K562 (cell line): ENCODE measurements at regions not wholly inside any gene's neighbourhood (a gene's known extent, or its start where the extent isn't known, plus 50 kb on each side); places are given as distances from the start of the nearest gene placed in this dataset.

Source experiments
- ATAC-seq: fragments of 200-7000 bp; cut with Tn5 transposase; 3 replicates; pipeline ENCODE4 v1.9.1; 2020; ENCODE audit warnings: moderate library complexity
- BruUV-seq: library from RNA; stranded (reverse); fragments of 400-500 nt; replicated peaks from 2 replicates; lab custom pipeline; 2021; lab: Mats Ljungman, UMichigan
- CTCF ChIA-PET: fragments of 300-600 bp; formaldehyde crosslinking; extraction: SDS; loops from one replicate; lab custom pipeline; 2021; ENCODE audit warnings: low intra/inter-chr PET ratio; lab: Yijun Ruan, JAX
- POLR2A ChIA-PET: fragments of 300-600, 350-650 bp; sonication (Branson Sonifier 250); formaldehyde crosslinking; extraction: SDS; loops from one replicate; lab custom pipeline; 2021; ENCODE audit warnings: antibody characterized with exemption, inconsistent platforms; lab: Yijun Ruan, JAX
- DNase-seq, 4 experiments: peaks; one replicate each; pipeline versions ENCODE4 v3.0.0 to v3.0.0-alpha.2; 2011 to 2018; ENCODE audit warnings: low spot score in 3 of 4, mixed read lengths in 3 of 4; ENCODE audit errors: extremely low read depth in 1 of 4
- FAIRE-seq: peaks from 2 replicates; lab custom pipeline; 2011; peaks lifted over from hg19 to GRCh38; lab: Jason Lieb, UNC
- H2AFZ ChIP-seq: 2 replicates; pipeline ENCODE4 v1.6.0; 2011; ENCODE audit warnings: low read depth, low read length, control low read depth, inconsistent platforms
- H3K27ac ChIP-seq: fragments of 200-600 bp; 3 replicates; pipeline ENCODE4 v1.8.0; 2011; ENCODE audit warnings: low read depth, mild to moderate bottlenecking, control low read depth, inconsistent platforms, low read length, moderate library complexity, mixed read lengths; ENCODE audit errors: extremely low read depth
- H3K27me3 ChIP-seq, 2 experiments: fragments of 300-600 bp in 1 of 2; 2 replicates in 1 of 2; 3 replicates in 1 of 2; pipeline versions ENCODE4 v1.6.0 to v1.8.0; 2011; ENCODE audit warnings: inconsistent platforms in 2 of 2, low read length in 2 of 2, mild to moderate bottlenecking in 1 of 2, mixed read lengths in 1 of 2, moderate library complexity in 1 of 2; ENCODE audit not compliant: control insufficient read depth in 2 of 2, insufficient read depth in 2 of 2
- H3K36me3 ChIP-seq: fragments of 300-600 bp; 3 replicates; pipeline ENCODE4 v1.8.0; 2011; ENCODE audit warnings: mild to moderate bottlenecking, low read length, inconsistent platforms; ENCODE audit not compliant: control insufficient read depth, insufficient read depth
- H3K4me1 ChIP-seq, 2 experiments: fragments of 200-600 bp in 1 of 2; replicated peaks in 1 of 2; 2 replicates in 1 of 2; 3 replicates in 1 of 2; pipeline versions ENCODE4 v1.5.1 to v1.8.0; 2011; ENCODE audit warnings: inconsistent platforms in 2 of 2, low read length in 2 of 2, mild to moderate bottlenecking in 1 of 2, mixed read lengths in 1 of 2, moderate library complexity in 1 of 2; ENCODE audit not compliant: control insufficient read depth in 2 of 2, insufficient read depth in 2 of 2
- H3K4me2 ChIP-seq: 2 replicates; pipeline ENCODE4 v1.6.1; 2011; ENCODE audit warnings: low read length, control low read depth, inconsistent platforms, mixed read lengths; ENCODE audit not compliant: insufficient read depth
- H3K4me3 ChIP-seq: fragments of 200-600 bp; sonication (generic), shearing (Covaris generic); 2 replicates; pipeline ENCODE4 v1.5.1; 2016; ENCODE audit warnings: control low read depth, inconsistent platforms
- H3K79me2 ChIP-seq: fragments of 200-600 bp; 3 replicates; pipeline ENCODE4 v1.8.0; 2011; ENCODE audit warnings: low read length, inconsistent platforms; ENCODE audit not compliant: control insufficient read depth, insufficient read depth
- H3K9ac ChIP-seq, 2 experiments: 2 replicates each; pipeline versions ENCODE4 v1.6.0 to v1.6.1; 2011; ENCODE audit warnings: low read depth in 2 of 2, low read length in 2 of 2, control low read depth in 1 of 2, inconsistent platforms in 1 of 2, mild to moderate bottlenecking in 1 of 2, mixed read lengths in 1 of 2; ENCODE audit not compliant: insufficient read depth in 1 of 2
- H3K9me1 ChIP-seq: one replicate; pipeline ENCODE4 v1.6.0; 2011; ENCODE audit warnings: inconsistent platforms, mild to moderate bottlenecking, low read length, moderate library complexity; ENCODE audit not compliant: control insufficient read depth, insufficient read depth
- H3K9me3 ChIP-seq: replicated peaks from 2 replicates; pipeline ENCODE4 v1.5.1; 2011; ENCODE audit warnings: low read depth, low read length, inconsistent platforms; ENCODE audit not compliant: control insufficient read depth, insufficient read depth
- H4K20me1 ChIP-seq: replicated peaks from 2 replicates; pipeline ENCODE4 v1.6.1; 2011; ENCODE audit warnings: low read length, inconsistent platforms, mixed read lengths; ENCODE audit not compliant: control insufficient read depth, insufficient read depth
- BRD9 ChIP-seq: fragments of 450-650 bp; IDR thresholded peaks from 2 replicates; pipeline ENCODE4 v1.6.1; 2018; ENCODE audit warnings: low read depth; ENCODE audit not compliant: partially characterized antibody
- CREM ChIP-seq: IDR thresholded peaks from 2 replicates; pipeline ENCODE4 v1.6.1; 2014; ENCODE audit warnings: antibody characterized with exemption, low read depth
- FOXJ3 ChIP-seq: sonication (generic); formaldehyde crosslinking; IDR thresholded peaks from 2 replicates; pipeline ENCODE4 v1.4.0; 2020; ENCODE audit warnings: mild to moderate bottlenecking, missing genetic modification reagents
- IRF2 ChIP-seq: sonication (generic); formaldehyde crosslinking; IDR thresholded peaks from 2 replicates; pipeline ENCODE4 v1.8.1; 2022; ENCODE audit warnings: mild to moderate bottlenecking, missing genetic modification reagents
- MTA2 ChIP-seq: fragments of 450-650 bp; IDR thresholded peaks from 2 replicates; pipeline ENCODE4 v1.6.1; 2016; ENCODE audit warnings: low read depth
- NR2C1 ChIP-seq, 2 experiments: fragments of 450-650 bp; IDR thresholded peaks; 2 replicates each; pipeline ENCODE4 v1.6.1; 2017; ENCODE audit warnings: mild to moderate bottlenecking in 2 of 2, antibody characterized with exemption in 1 of 2, inconsistent platforms in 1 of 2, missing compliant biosample characterization in 1 of 2, missing genetic modification characterization in 1 of 2
- POLR3G ChIP-seq: IDR thresholded peaks from 2 replicates; pipeline ENCODE4 v1.6.1; 2011; ENCODE audit not compliant: insufficient read length, insufficient replicate concordance; ENCODE audit errors: extremely low read depth
- RBM15 ChIP-seq: fragments of 200-400 bp; formaldehyde crosslinking; IDR thresholded peaks from 2 replicates; pipeline ENCODE4 v1.6.1; 2018; ENCODE audit warnings: mild to moderate bottlenecking, low read length, moderate library complexity; ENCODE audit not compliant: insufficient read depth
- RUNX1 ChIP-seq: sonication (generic); IDR thresholded peaks from 2 replicates; pipeline ENCODE4 v1.6.1; 2016; ENCODE audit warnings: antibody characterized with exemption, low read depth
- TEAD2 ChIP-seq: fragments of 450-650 bp; IDR thresholded peaks from 2 replicates; pipeline ENCODE4 v1.6.1; 2016; ENCODE audit warnings: missing genetic modification characterization, control low read depth, missing compliant biosample characterization
- ZBTB1 ChIP-seq: sonication (generic); formaldehyde crosslinking; IDR thresholded peaks from 2 replicates; pipeline ENCODE4 v1.8.1; 2023; ENCODE audit warnings: missing genetic modification reagents, low read depth, mild to moderate bottlenecking, borderline replicate concordance
- ZNF696 ChIP-seq: fragments of 250-450 bp; sonication (Bioruptor Pico); conservative IDR thresholded peaks from 2 replicates; pipeline ENCODE4 v1.4.0; 2020; ENCODE audit warnings: mild to moderate bottlenecking, moderate library complexity
- WGBS: fragments of 100-300 bp; shearing (Covaris generic); methylation state at CpG from one replicate; pipeline ENCODE4 v1.1.6; 2016; ENCODE audit warnings: low coverage, mixed read lengths; ENCODE audit not compliant: insufficient coverage; ENCODE audit errors: missing lambda C conversion rate; 5-methylcytosine and 5-hydroxymethylcytosine counted together
- in situ Hi-C: fragments of 300-500 bp; cut with MboI; formaldehyde crosslinking; loops from 4 replicates; pipeline ENCODE4 v1.15.0; 2018; ENCODE audit warnings: inconsistent platforms, mixed read lengths
- intact Hi-C: fragments of 100-400 bp; cut with micrococcal nuclease; formaldehyde crosslinking; loops from 2 replicates; pipeline ENCODE4 v1.14.2; 2022
- TF ChIP-seq, protein P1 (sequence below): sonication (generic); formaldehyde crosslinking; IDR thresholded peaks from 2 replicates; pipeline ENCODE4 v1.8.1; 2023; ENCODE audit warnings: mild to moderate bottlenecking, missing genetic modification reagents
- TF ChIP-seq, protein P2 (sequence below), 2 experiments: fragments of 450-650 bp; IDR thresholded peaks; 2 replicates each; pipeline ENCODE4 v1.6.1; 2016
- TF ChIP-seq, protein P3 (sequence below), 2 experiments: fragments of 450-650 bp in 1 of 2; sonication (generic) in 1 of 2; formaldehyde crosslinking in 1 of 2; IDR thresholded peaks in 1 of 2; conservative IDR thresholded peaks in 1 of 2; 2 replicates each; pipeline versions ENCODE4 v1.6.1 to v1.8.1; 2016 to 2023; ENCODE audit warnings: mild to moderate bottlenecking in 2 of 2, moderate library complexity in 2 of 2, inconsistent platforms in 1 of 2, missing genetic modification reagents in 1 of 2
- TF ChIP-seq, protein P4 (sequence below): IDR thresholded peaks from 2 replicates; pipeline ENCODE4 v1.6.1; 2012; ENCODE audit warnings: low read depth, low read length, improper control_type of control experiment, borderline replicate concordance

DNA sequence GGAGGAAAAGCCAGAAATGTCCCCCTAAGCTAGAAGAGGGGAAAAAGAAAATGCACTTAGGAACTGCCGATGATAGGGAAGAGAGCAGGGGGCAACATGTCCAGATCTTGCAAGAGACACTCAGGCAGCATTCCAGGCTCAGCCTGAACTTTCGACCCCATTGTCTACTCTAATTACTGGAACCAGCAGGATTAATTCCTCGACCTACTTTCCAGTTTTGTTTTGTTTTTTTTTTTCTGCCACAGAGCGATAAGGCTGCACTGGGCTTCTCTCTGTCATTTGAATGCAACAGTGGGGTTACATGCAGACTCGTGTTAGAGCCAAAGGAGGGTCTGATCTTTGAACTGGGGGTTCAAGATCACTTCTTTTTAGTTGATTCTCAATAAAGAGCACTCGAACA is 68.7 kb upstream of the MED13L start:
- FAIRE-seq (peak; percentile 87), DNase-seq (peak; percentile 39 to 75 (median 56)), ATAC-seq (peak; percentile 85)
- Histone ChIP-seq H3K4me3 (no peak overlapping the region), H3K9me1 (no peaks in the 10 kb centered on the region), H3K36me3 (no peaks in the 10 kb centered on the region), H3K27me3 (no peaks in the 10 kb centered on the region), H3K79me2 (no peaks in the 10 kb centered on the region), H3K9ac (peak overlapping the region; percentile 48 to 62; a peak in 3 of 4 replicates), H2AFZ (peak overlapping the region; percentile 76), H3K4me2 (peak overlapping the region; percentile 65), H3K27ac (peak overlapping the region; percentile 66), H4K20me1 (no peaks in the 10 kb centered on the region), H3K4me1 (peaks cover 0 to 21% of the 10 kb centered on the region in 2 experiments; a peak in 3 of 5 replicates), H3K9me3 (peaks cover 3% of the 10 kb centered on the region)
- 3% methylated on average over 6 of the region's 6 CpGs for WGBS
- ChIA-PET CTCF (no interaction called here), POLR2A (interaction anchor here (0.9 to 1.3 kb wide), 3 partner anchors 28 to 79 kb away, joined by 3 to 4 read pairs (median 3); no protein-coding TSS in a partner anchor)
- intact Hi-C loops = no loop called here
- no TSS peak for BruUV-seq
- in situ Hi-C loops = no loop called here
- TF ChIP-seq ZBTB1 (no peak), RUNX1 (no peak), FOXJ3 (CRISPR knock-in tag) (no peak), TEAD2 (tag) (no peak), CREM (no peak), MTA2 (peak; percentile 56), RBM15 (no peak), BRD9 (peak; percentile 42), NR2C1 (IDR thresholded peaks at IDR 0.05) (peak; percentile 22; the same call in 1 of the 2 replicates), NR2C1 (tag; IDR thresholded peaks at IDR 0.05) (no peak), POLR3G (no peak), IRF2 (no peak), ZNF696 (CRISPR knock-in tag) (no peak)
- TF ChIP-seq, protein P1, sequence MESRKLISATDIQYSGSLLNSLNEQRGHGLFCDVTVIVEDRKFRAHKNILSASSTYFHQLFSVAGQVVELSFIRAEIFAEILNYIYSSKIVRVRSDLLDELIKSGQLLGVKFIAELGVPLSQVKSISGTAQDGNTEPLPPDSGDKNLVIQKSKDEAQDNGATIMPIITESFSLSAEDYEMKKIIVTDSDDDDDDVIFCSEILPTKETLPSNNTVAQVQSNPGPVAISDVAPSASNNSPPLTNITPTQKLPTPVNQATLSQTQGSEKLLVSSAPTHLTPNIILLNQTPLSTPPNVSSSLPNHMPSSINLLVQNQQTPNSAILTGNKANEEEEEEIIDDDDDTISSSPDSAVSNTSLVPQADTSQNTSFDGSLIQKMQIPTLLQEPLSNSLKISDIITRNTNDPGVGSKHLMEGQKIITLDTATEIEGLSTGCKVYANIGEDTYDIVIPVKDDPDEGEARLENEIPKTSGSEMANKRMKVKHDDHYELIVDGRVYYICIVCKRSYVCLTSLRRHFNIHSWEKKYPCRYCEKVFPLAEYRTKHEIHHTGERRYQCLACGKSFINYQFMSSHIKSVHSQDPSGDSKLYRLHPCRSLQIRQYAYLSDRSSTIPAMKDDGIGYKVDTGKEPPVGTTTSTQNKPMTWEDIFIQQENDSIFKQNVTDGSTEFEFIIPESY (CRISPR knock-in tag) = no peak
- TF ChIP-seq, protein P2, sequence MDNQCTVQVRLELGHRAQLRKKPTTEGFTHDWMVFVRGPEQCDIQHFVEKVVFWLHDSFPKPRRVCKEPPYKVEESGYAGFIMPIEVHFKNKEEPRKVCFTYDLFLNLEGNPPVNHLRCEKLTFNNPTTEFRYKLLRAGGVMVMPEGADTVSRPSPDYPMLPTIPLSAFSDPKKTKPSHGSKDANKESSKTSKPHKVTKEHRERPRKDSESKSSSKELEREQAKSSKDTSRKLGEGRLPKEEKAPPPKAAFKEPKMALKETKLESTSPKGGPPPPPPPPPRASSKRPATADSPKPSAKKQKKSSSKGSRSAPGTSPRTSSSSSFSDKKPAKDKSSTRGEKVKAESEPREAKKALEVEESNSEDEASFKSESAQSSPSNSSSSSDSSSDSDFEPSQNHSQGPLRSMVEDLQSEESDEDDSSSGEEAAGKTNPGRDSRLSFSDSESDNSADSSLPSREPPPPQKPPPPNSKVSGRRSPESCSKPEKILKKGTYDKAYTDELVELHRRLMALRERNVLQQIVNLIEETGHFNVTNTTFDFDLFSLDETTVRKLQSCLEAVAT (IDR thresholded peaks at IDR 0.05) = peak in 1 of 2 experiments; percentile 45; a peak in 1 of 4 replicates
- TF ChIP-seq, protein P3, sequence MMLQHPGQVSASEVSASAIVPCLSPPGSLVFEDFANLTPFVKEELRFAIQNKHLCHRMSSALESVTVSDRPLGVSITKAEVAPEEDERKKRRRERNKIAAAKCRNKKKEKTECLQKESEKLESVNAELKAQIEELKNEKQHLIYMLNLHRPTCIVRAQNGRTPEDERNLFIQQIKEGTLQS (IDR thresholded peaks at IDR 0.05) = no peak
- TF ChIP-seq, protein P3 (CRISPR knock-in tag; conservative IDR thresholded peaks at IDR 0.05) = no peak
- TF ChIP-seq, protein P4, sequence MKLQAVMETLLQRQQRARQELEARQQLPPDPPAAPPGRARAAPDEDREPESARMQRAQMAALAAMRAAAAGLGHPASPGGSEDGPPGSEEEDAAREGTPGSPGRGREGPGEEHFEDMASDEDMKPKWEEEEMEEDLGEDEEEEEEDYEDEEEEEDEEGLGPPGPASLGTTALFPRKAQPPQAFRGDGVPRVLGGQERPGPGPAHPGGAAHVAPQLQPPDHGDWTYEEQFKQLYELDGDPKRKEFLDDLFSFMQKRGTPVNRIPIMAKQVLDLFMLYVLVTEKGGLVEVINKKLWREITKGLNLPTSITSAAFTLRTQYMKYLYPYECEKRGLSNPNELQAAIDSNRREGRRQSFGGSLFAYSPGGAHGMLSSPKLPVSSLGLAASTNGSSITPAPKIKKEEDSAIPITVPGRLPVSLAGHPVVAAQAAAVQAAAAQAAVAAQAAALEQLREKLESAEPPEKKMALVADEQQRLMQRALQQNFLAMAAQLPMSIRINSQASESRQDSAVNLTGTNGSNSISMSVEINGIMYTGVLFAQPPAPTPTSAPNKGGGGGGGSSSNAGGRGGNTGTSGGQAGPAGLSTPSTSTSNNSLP = no peak
